Astrocyte of the spinal cord (primary cell): ENCODE measurements at regions not wholly inside any gene's neighbourhood (a gene's known extent, or its start where the extent isn't known, plus 50 kb on each side); places are given as distances from the start of the nearest gene placed in this dataset.
A peak's percentile ranks its signal among the peaks of the same experiment; 100 is the strongest.
"Not testable (repeated sequence)": the region's sequence is repeated elsewhere in the genome, so short reads cannot be mapped to it uniquely, and the experiment has no call there.

ENCODE experiments used
- DNase-seq: peaks from one replicate; pipeline ENCODE4 v3.0.0; 2011; ENCODE audit warnings: low read depth, low spot score
- H3K4me3 ChIP-seq: 2 replicates; pipeline ENCODE4 v1.5.1; 2011; ENCODE audit warnings: low read depth, mild to moderate bottlenecking, low read length, moderate library complexity
- CTCF ChIP-seq: IDR thresholded peaks from 2 replicates; pipeline ENCODE4 v1.5.1; 2012; ENCODE audit warnings: low read depth, mild to moderate bottlenecking, low read length, inconsistent platforms
- in situ Hi-C: cut with HindIII; loops from 2 replicates; pipeline ENCODE4 v1.10.0; 2017; ENCODE audit warnings: low sequenced_read_pairs

GRCh38 chrX:115387327-115387726 is 97.8 kb downstream of the LUZP4 start:
- DNase-seq = no peak
- in situ Hi-C loops = no loop called here
- H3K4me3 ChIP-seq = no peak overlapping the region
- TF ChIP-seq CTCF = no peak

- no peak overlapping the region for H3K4me3 ChIP-seq
- DNase-seq = no peak
- TF ChIP-seq CTCF = no peak
- in situ Hi-C loops = no loop called here
Observed at GRCh38 chrX:115388879-115389278, 99.4 kb downstream of the LUZP4 start.

- in situ Hi-C loops = no loop called here
- DNase-seq = peak; percentile 4
- no peak overlapping the region for H3K4me3 ChIP-seq
- TF ChIP-seq CTCF = no peak
Observed at GRCh38 chrX:115390078-115390477, 100.6 kb downstream of the LUZP4 start.

GRCh38 chrX:115392031-115392430 is 102.5 kb downstream of the LUZP4 start:
- in situ Hi-C loops = no loop called here
- no peak for TF ChIP-seq CTCF
- no peak overlapping the region for H3K4me3 ChIP-seq
- no peak for DNase-seq

GRCh38 chrX:115392871-115393270 is 103.4 kb downstream of the LUZP4 start:
- DNase-seq = no peak
- no peak overlapping the region for H3K4me3 ChIP-seq
- in situ Hi-C loops = no loop called here
- TF ChIP-seq CTCF = no peak

- peak; percentile 55 for DNase-seq
- no peak for TF ChIP-seq CTCF
- H3K4me3 ChIP-seq = no peak overlapping the region
- in situ Hi-C loops = no loop called here
Observed at GRCh38 chrX:115393271-115393670, 103.8 kb downstream of the LUZP4 start.

- in situ Hi-C loops, DNase-seq, H3K4me3 ChIP-seq: not testable (repeated sequence)
Observed at GRCh38 chrX:115394806-115395205, 105.3 kb downstream of the LUZP4 start.
